ENCODE measurements at regions not wholly inside any gene's neighbourhood (a gene's known extent, or its start where the extent isn't known, plus 50 kb on each side); places are given as distances from the start of the nearest gene placed in this dataset.
"Not testable (repeated sequence)": the region's sequence is repeated elsewhere in the genome, so short reads cannot be mapped to it uniquely, and the experiment has no call there.

GRCh38 chr9:101977614-101978210 is 239.3 kb upstream of the GRIN3A start:
- H3K27me3 ChIP-seq (ENCODE audit: control insufficient read depth, insufficient read depth, low read length) = no peaks in the 10 kb centered on the region
- DNase-seq = peak; percentile 26
- WGBS (ENCODE audit: insufficient coverage) = no CpG with 5 or more reads among the region's 2 CpGs
- H3K4me3 ChIP-seq (ENCODE audit: low read length) = no peak overlapping the region
- no peaks in the 10 kb centered on the region for H3K36me3 ChIP-seq (ENCODE audit: control insufficient read depth, insufficient read depth, low read length)
- no peaks in the 10 kb centered on the region for H3K9me3 ChIP-seq (replicated peaks; ENCODE audit: control insufficient read depth, low read depth, low read length)
- no peak overlapping the region for H3K27ac ChIP-seq (ENCODE audit: low read length)
- no peaks in the 10 kb centered on the region for H3K4me1 ChIP-seq (ENCODE audit: control insufficient read depth, insufficient read depth, low read length)

GRCh38 chr9:101970609-101971008 is 232.2 kb upstream of the GRIN3A start:
- H3K4me3 ChIP-seq (ENCODE audit: low read length) = no peak overlapping the region
- H3K9me3 ChIP-seq (replicated peaks; ENCODE audit: control insufficient read depth, low read depth, low read length) = no peaks in the 10 kb centered on the region
- H3K36me3 ChIP-seq (ENCODE audit: control insufficient read depth, insufficient read depth, low read length) = no peaks in the 10 kb centered on the region
- DNase-seq = no peak
- no peaks in the 10 kb centered on the region for H3K4me1 ChIP-seq (ENCODE audit: control insufficient read depth, insufficient read depth, low read length)
- no peaks in the 10 kb centered on the region for H3K27me3 ChIP-seq (ENCODE audit: control insufficient read depth, insufficient read depth, low read length)
- no peak overlapping the region for H3K27ac ChIP-seq (ENCODE audit: low read length)

- Histone ChIP-seq H3K4me3 (ENCODE audit: low read length) (no peak overlapping the region), H3K4me1 (ENCODE audit: control insufficient read depth, insufficient read depth, low read length) (no peaks in the 10 kb centered on the region), H3K27me3 (ENCODE audit: control insufficient read depth, insufficient read depth, low read length) (no peaks in the 10 kb centered on the region), H3K9me3 (replicated peaks; ENCODE audit: control insufficient read depth, low read depth, low read length) (no peaks in the 10 kb centered on the region), H3K27ac (ENCODE audit: low read length) (no peak overlapping the region), H3K36me3 (ENCODE audit: control insufficient read depth, insufficient read depth, low read length) (no peaks in the 10 kb centered on the region)
- no CpG with 5 or more reads among the region's 1 CpG for WGBS (ENCODE audit: insufficient coverage)
- no peak for DNase-seq
Observed at GRCh38 chr9:101968392-101968791, 229.9 kb upstream of the GRIN3A start.

- Histone ChIP-seq H3K27me3 (ENCODE audit: control insufficient read depth, insufficient read depth, low read length) (no peaks in the 10 kb centered on the region), H3K4me3 (ENCODE audit: low read length) (no peak overlapping the region), H3K36me3 (ENCODE audit: control insufficient read depth, insufficient read depth, low read length) (no peaks in the 10 kb centered on the region), H3K9me3 (replicated peaks; ENCODE audit: control insufficient read depth, low read depth, low read length) (no peaks in the 10 kb centered on the region), H3K4me1 (ENCODE audit: control insufficient read depth, insufficient read depth, low read length) (no peaks in the 10 kb centered on the region), H3K27ac (ENCODE audit: low read length) (no peak overlapping the region)
- 75% methylated on average over 1 of the region's 1 CpG for WGBS (ENCODE audit: insufficient coverage)
- DNase-seq = peak; percentile 23
Observed at GRCh38 chr9:101966691-101967090, 228.2 kb upstream of the GRIN3A start.

- Histone ChIP-seq H3K27me3 (ENCODE audit: control insufficient read depth, insufficient read depth, low read length) (no peaks in the 10 kb centered on the region), H3K27ac (ENCODE audit: low read length) (no peak overlapping the region), H3K36me3 (ENCODE audit: control insufficient read depth, insufficient read depth, low read length) (no peaks in the 10 kb centered on the region), H3K4me1 (ENCODE audit: control insufficient read depth, insufficient read depth, low read length) (no peaks in the 10 kb centered on the region), H3K4me3 (ENCODE audit: low read length) (no peak overlapping the region), H3K9me3 (replicated peaks; ENCODE audit: control insufficient read depth, low read depth, low read length) (no peaks in the 10 kb centered on the region)
- WGBS (ENCODE audit: insufficient coverage) = no CpG with 5 or more reads among the region's 2 CpGs
- DNase-seq = no peak
Observed at GRCh38 chr9:101957705-101958104, 219.3 kb upstream of the GRIN3A start.

GRCh38 chr9:101951598-101951997 is 213.2 kb upstream of the GRIN3A start:
- H3K4me1 ChIP-seq (ENCODE audit: control insufficient read depth, insufficient read depth, low read length) = no peaks in the 10 kb centered on the region
- WGBS (ENCODE audit: insufficient coverage) = no CpG with 5 or more reads among the region's 1 CpG
- no peak overlapping the region for H3K27ac ChIP-seq (ENCODE audit: low read length)
- no peak for DNase-seq
- H3K9me3 ChIP-seq (replicated peaks; ENCODE audit: control insufficient read depth, low read depth, low read length) = no peaks in the 10 kb centered on the region
- no peak overlapping the region for H3K4me3 ChIP-seq (ENCODE audit: low read length)
- H3K27me3 ChIP-seq (ENCODE audit: control insufficient read depth, insufficient read depth, low read length) = no peaks in the 10 kb centered on the region
- H3K36me3 ChIP-seq (ENCODE audit: control insufficient read depth, insufficient read depth, low read length) = no peaks in the 10 kb centered on the region

- WGBS (ENCODE audit: insufficient coverage) = no CpG with 5 or more reads among the region's 2 CpGs
- Histone ChIP-seq H3K4me1 (ENCODE audit: control insufficient read depth, insufficient read depth, low read length) (no peaks in the 10 kb centered on the region), H3K4me3 (ENCODE audit: low read length) (no peak overlapping the region), H3K36me3 (ENCODE audit: control insufficient read depth, insufficient read depth, low read length) (no peaks in the 10 kb centered on the region), H3K27me3 (ENCODE audit: control insufficient read depth, insufficient read depth, low read length) (no peaks in the 10 kb centered on the region), H3K27ac (ENCODE audit: low read length) (no peak overlapping the region), H3K9me3 (replicated peaks; ENCODE audit: control insufficient read depth, low read depth, low read length) (no peaks in the 10 kb centered on the region)
- DNase-seq = no peak
Observed at GRCh38 chr9:101931756-101932155, 193.3 kb upstream of the GRIN3A start.

- no peaks in the 10 kb centered on the region for H3K4me1 ChIP-seq (ENCODE audit: control insufficient read depth, insufficient read depth, low read length)
- no peaks in the 10 kb centered on the region for H3K27me3 ChIP-seq (ENCODE audit: control insufficient read depth, insufficient read depth, low read length)
Observed at GRCh38 chr9:101930783-101931182, 192.3 kb upstream of the GRIN3A start.

GRCh38 chr9:101925498-101925897 is 187.1 kb upstream of the GRIN3A start:
- Histone ChIP-seq H3K36me3 (ENCODE audit: control insufficient read depth, insufficient read depth, low read length) (no peaks in the 10 kb centered on the region), H3K4me1 (ENCODE audit: control insufficient read depth, insufficient read depth, low read length) (no peaks in the 10 kb centered on the region), H3K27ac (ENCODE audit: low read length) (no peak overlapping the region), H3K4me3 (ENCODE audit: low read length) (no peak overlapping the region), H3K27me3 (ENCODE audit: control insufficient read depth, insufficient read depth, low read length) (no peaks in the 10 kb centered on the region), H3K9me3 (replicated peaks; ENCODE audit: control insufficient read depth, low read depth, low read length) (no peaks in the 10 kb centered on the region)
- DNase-seq = no peak

More at GRCh38 chr9:101930783-101931182, 192.3 kb upstream of the GRIN3A start:
- Histone ChIP-seq H3K4me3 (ENCODE audit: low read length) (no peak overlapping the region), H3K36me3 (ENCODE audit: control insufficient read depth, insufficient read depth, low read length) (no peaks in the 10 kb centered on the region), H3K9me3 (replicated peaks; ENCODE audit: control insufficient read depth, low read depth, low read length) (no peaks in the 10 kb centered on the region), H3K27ac (ENCODE audit: low read length) (no peak overlapping the region)
- no peak for DNase-seq

GRCh38 chr9:101923451-101923850 is 185.0 kb upstream of the GRIN3A start:
- no CpG with 5 or more reads among the region's 1 CpG for WGBS (ENCODE audit: insufficient coverage)
- no peak overlapping the region for H3K27ac ChIP-seq (ENCODE audit: low read length)
- DNase-seq = no peak
- H3K36me3 ChIP-seq (ENCODE audit: control insufficient read depth, insufficient read depth, low read length) = no peaks in the 10 kb centered on the region
- no peaks in the 10 kb centered on the region for H3K27me3 ChIP-seq (ENCODE audit: control insufficient read depth, insufficient read depth, low read length)
- no peak overlapping the region for H3K4me3 ChIP-seq (ENCODE audit: low read length)
- no peaks in the 10 kb centered on the region for H3K4me1 ChIP-seq (ENCODE audit: control insufficient read depth, insufficient read depth, low read length)
- H3K9me3 ChIP-seq (replicated peaks; ENCODE audit: control insufficient read depth, low read depth, low read length) = no peaks in the 10 kb centered on the region

- H3K27me3 ChIP-seq (ENCODE audit: control insufficient read depth, insufficient read depth, low read length); H3K4me3 ChIP-seq (ENCODE audit: low read length); H3K9me3 ChIP-seq (replicated peaks; ENCODE audit: control insufficient read depth, low read depth, low read length); H3K27ac ChIP-seq (ENCODE audit: low read length); DNase-seq; H3K36me3 ChIP-seq (ENCODE audit: control insufficient read depth, insufficient read depth, low read length); H3K4me1 ChIP-seq (ENCODE audit: control insufficient read depth, insufficient read depth, low read length): not testable (repeated sequence)
- WGBS (ENCODE audit: insufficient coverage) = no CpG with 5 or more reads among the region's 4 CpGs
Observed at GRCh38 chr9:101916948-101917347, 178.5 kb upstream of the GRIN3A start.
